ENCODE measurements at regions not wholly inside any gene's neighbourhood (a gene's known extent, or its start where the extent isn't known, plus 50 kb on each side); places are given as distances from the start of the nearest gene placed in this dataset.
"Not testable (repeated sequence)": the region's sequence is repeated elsewhere in the genome, so short reads cannot be mapped to it uniquely, and the experiment has no call there.

GRCh38 chr9:64130325-64130724 lies 1154.7 kb downstream of the FOXD4L5 start:
- not testable (repeated sequence) for H3K4me3 ChIP-seq (ENCODE audit: low read length in 3 of 3); H3K27ac ChIP-seq (ENCODE audit: low read depth, low read length); H3K36me3 ChIP-seq (ENCODE audit: control insufficient read depth in 3 of 3, insufficient read depth in 3 of 3, low read length in 3 of 3); H3K27me3 ChIP-seq (ENCODE audit: control insufficient read depth in 3 of 3, insufficient read depth in 3 of 3, low read length in 3 of 3); H3K4me1 ChIP-seq (ENCODE audit: control insufficient read depth in 3 of 3, insufficient read depth in 3 of 3, low read length in 3 of 3); H3K9ac ChIP-seq (ENCODE audit: low read depth in 1 of 3, low read length in 3 of 3); H3K9me3 ChIP-seq (ENCODE audit: control insufficient read depth in 3 of 3, low read length in 3 of 3)

GRCh38 chr9:64128572-64128971 lies 1156.4 kb downstream of the FOXD4L5 start:
- Histone ChIP-seq H3K9me3 (ENCODE audit: control insufficient read depth in 3 of 3, low read length in 3 of 3) (no peaks in the 10 kb centered on the region), H3K36me3 (ENCODE audit: control insufficient read depth in 3 of 3, insufficient read depth in 3 of 3, low read length in 3 of 3) (no peaks in the 10 kb centered on the region), H3K4me1 (ENCODE audit: control insufficient read depth in 3 of 3, insufficient read depth in 3 of 3, low read length in 3 of 3) (no peaks in the 10 kb centered on the region), H3K4me3 (ENCODE audit: low read length in 3 of 3) (no peak overlapping the region), H3K27me3 (ENCODE audit: control insufficient read depth in 3 of 3, insufficient read depth in 3 of 3, low read length in 3 of 3) (no peaks in the 10 kb centered on the region), H3K27ac (ENCODE audit: low read depth, low read length) (no peak overlapping the region), H3K9ac (ENCODE audit: low read depth in 1 of 3, low read length in 3 of 3) (no peak overlapping the region)

GRCh38 chr9:64121602-64122001 lies 1163.4 kb downstream of the FOXD4L5 start:
- H3K27me3 ChIP-seq (ENCODE audit: control insufficient read depth in 3 of 3, insufficient read depth in 3 of 3, low read length in 3 of 3); H3K36me3 ChIP-seq (ENCODE audit: control insufficient read depth in 3 of 3, insufficient read depth in 3 of 3, low read length in 3 of 3); H3K27ac ChIP-seq (ENCODE audit: low read depth, low read length); H3K9ac ChIP-seq (ENCODE audit: low read depth in 1 of 3, low read length in 3 of 3); H3K9me3 ChIP-seq (ENCODE audit: control insufficient read depth in 3 of 3, low read length in 3 of 3); H3K4me1 ChIP-seq (ENCODE audit: control insufficient read depth in 3 of 3, insufficient read depth in 3 of 3, low read length in 3 of 3); H3K4me3 ChIP-seq (ENCODE audit: low read length in 3 of 3): not testable (repeated sequence)

- H3K36me3 ChIP-seq (ENCODE audit: control insufficient read depth in 3 of 3, insufficient read depth in 3 of 3, low read length in 3 of 3); H3K27ac ChIP-seq (ENCODE audit: low read depth, low read length); H3K4me3 ChIP-seq (ENCODE audit: low read length in 3 of 3); H3K4me1 ChIP-seq (ENCODE audit: control insufficient read depth in 3 of 3, insufficient read depth in 3 of 3, low read length in 3 of 3); H3K9me3 ChIP-seq (ENCODE audit: control insufficient read depth in 3 of 3, low read length in 3 of 3); H3K9ac ChIP-seq (ENCODE audit: low read depth in 1 of 3, low read length in 3 of 3); H3K27me3 ChIP-seq (ENCODE audit: control insufficient read depth in 3 of 3, insufficient read depth in 3 of 3, low read length in 3 of 3): not testable (repeated sequence)
Observed at GRCh38 chr9:64117329-64117728, 1167.7 kb downstream of the FOXD4L5 start.

- H3K27me3 ChIP-seq (ENCODE audit: control insufficient read depth in 3 of 3, insufficient read depth in 3 of 3, low read length in 3 of 3); H3K4me1 ChIP-seq (ENCODE audit: control insufficient read depth in 3 of 3, insufficient read depth in 3 of 3, low read length in 3 of 3); H3K4me3 ChIP-seq (ENCODE audit: low read length in 3 of 3); H3K36me3 ChIP-seq (ENCODE audit: control insufficient read depth in 3 of 3, insufficient read depth in 3 of 3, low read length in 3 of 3); H3K27ac ChIP-seq (ENCODE audit: low read depth, low read length); H3K9ac ChIP-seq (ENCODE audit: low read depth in 1 of 3, low read length in 3 of 3); H3K9me3 ChIP-seq (ENCODE audit: control insufficient read depth in 3 of 3, low read length in 3 of 3): not testable (repeated sequence)
Observed at GRCh38 chr9:64107867-64108266, 1177.1 kb downstream of the FOXD4L5 start.

- H3K4me3 ChIP-seq (ENCODE audit: low read length in 3 of 3); H3K9me3 ChIP-seq (ENCODE audit: control insufficient read depth in 3 of 3, low read length in 3 of 3); H3K27ac ChIP-seq (ENCODE audit: low read depth, low read length); H3K9ac ChIP-seq (ENCODE audit: low read depth in 1 of 3, low read length in 3 of 3); H3K36me3 ChIP-seq (ENCODE audit: control insufficient read depth in 3 of 3, insufficient read depth in 3 of 3, low read length in 3 of 3); H3K4me1 ChIP-seq (ENCODE audit: control insufficient read depth in 3 of 3, insufficient read depth in 3 of 3, low read length in 3 of 3); H3K27me3 ChIP-seq (ENCODE audit: control insufficient read depth in 3 of 3, insufficient read depth in 3 of 3, low read length in 3 of 3): not testable (repeated sequence)
Observed at GRCh38 chr9:64107211-64107610, 1177.8 kb downstream of the FOXD4L5 start.

- H3K27me3 ChIP-seq (ENCODE audit: control insufficient read depth in 3 of 3, insufficient read depth in 3 of 3, low read length in 3 of 3); H3K9me3 ChIP-seq (ENCODE audit: control insufficient read depth in 3 of 3, low read length in 3 of 3); H3K36me3 ChIP-seq (ENCODE audit: control insufficient read depth in 3 of 3, insufficient read depth in 3 of 3, low read length in 3 of 3); H3K4me3 ChIP-seq (ENCODE audit: low read length in 3 of 3); H3K9ac ChIP-seq (ENCODE audit: low read depth in 1 of 3, low read length in 3 of 3); H3K27ac ChIP-seq (ENCODE audit: low read depth, low read length); H3K4me1 ChIP-seq (ENCODE audit: control insufficient read depth in 3 of 3, insufficient read depth in 3 of 3, low read length in 3 of 3): not testable (repeated sequence)
Observed at GRCh38 chr9:64105193-64105592, 1179.8 kb downstream of the FOXD4L5 start.

GRCh38 chr9:64101504-64101903 lies 1183.5 kb downstream of the FOXD4L5 start:
- not testable (repeated sequence) for H3K27ac ChIP-seq (ENCODE audit: low read depth, low read length); H3K9ac ChIP-seq (ENCODE audit: low read depth in 1 of 3, low read length in 3 of 3); H3K4me1 ChIP-seq (ENCODE audit: control insufficient read depth in 3 of 3, insufficient read depth in 3 of 3, low read length in 3 of 3); H3K4me3 ChIP-seq (ENCODE audit: low read length in 3 of 3); H3K27me3 ChIP-seq (ENCODE audit: control insufficient read depth in 3 of 3, insufficient read depth in 3 of 3, low read length in 3 of 3); H3K36me3 ChIP-seq (ENCODE audit: control insufficient read depth in 3 of 3, insufficient read depth in 3 of 3, low read length in 3 of 3); H3K9me3 ChIP-seq (ENCODE audit: control insufficient read depth in 3 of 3, low read length in 3 of 3)

GRCh38 chr9:64100571-64101155 lies 1184.3 kb downstream of the FOXD4L5 start:
- not testable (repeated sequence) for H3K9me3 ChIP-seq (ENCODE audit: control insufficient read depth in 3 of 3, low read length in 3 of 3); H3K27me3 ChIP-seq (ENCODE audit: control insufficient read depth in 3 of 3, insufficient read depth in 3 of 3, low read length in 3 of 3); H3K27ac ChIP-seq (ENCODE audit: low read depth, low read length); H3K4me3 ChIP-seq (ENCODE audit: low read length in 3 of 3); H3K36me3 ChIP-seq (ENCODE audit: control insufficient read depth in 3 of 3, insufficient read depth in 3 of 3, low read length in 3 of 3); H3K4me1 ChIP-seq (ENCODE audit: control insufficient read depth in 3 of 3, insufficient read depth in 3 of 3, low read length in 3 of 3); H3K9ac ChIP-seq (ENCODE audit: low read depth in 1 of 3, low read length in 3 of 3)

- not testable (repeated sequence) for H3K27me3 ChIP-seq (ENCODE audit: control insufficient read depth in 3 of 3, insufficient read depth in 3 of 3, low read length in 3 of 3); H3K9ac ChIP-seq (ENCODE audit: low read depth in 1 of 3, low read length in 3 of 3); H3K4me3 ChIP-seq (ENCODE audit: low read length in 3 of 3); H3K36me3 ChIP-seq (ENCODE audit: control insufficient read depth in 3 of 3, insufficient read depth in 3 of 3, low read length in 3 of 3); H3K9me3 ChIP-seq (ENCODE audit: control insufficient read depth in 3 of 3, low read length in 3 of 3); H3K27ac ChIP-seq (ENCODE audit: low read depth, low read length); H3K4me1 ChIP-seq (ENCODE audit: control insufficient read depth in 3 of 3, insufficient read depth in 3 of 3, low read length in 3 of 3)
Observed at GRCh38 chr9:64085998-64086397, 1199.0 kb downstream of the FOXD4L5 start.
